ENCODE measurements at regions not wholly inside any gene's neighbourhood (a gene's known extent, or its start where the extent isn't known, plus 50 kb on each side); places are given as distances from the start of the nearest gene placed in this dataset.

- Histone ChIP-seq H3K27me3 (no peaks in the 10 kb centered on the region), H3K27ac (no peak overlapping the region), H3K4me1 (no peaks in the 10 kb centered on the region), H3K9me3 (no peaks in the 10 kb centered on the region), H3K4me3 (no peak overlapping the region), H3K36me3 (no peaks in the 10 kb centered on the region)
- intact Hi-C loops (cut with DNase I; ENCODE audit: low total_unique reads) = no loop called here
- DNase-seq = no peak
- TF ChIP-seq CTCF (IDR thresholded peaks at IDR 0.05) (no peak), EP300 (IDR thresholded peaks at IDR 0.05; ENCODE audit: low read depth) (no peak), POLR2AphosphoS5 (IDR thresholded peaks at IDR 0.05) (no peak)
- WGBS, 2 donors (ENCODE audit: low coverage in 1 of 2) = 32 to 37% methylated on average over 3 of the region's 3 CpGs
- in situ Hi-C loops (cut with MboI; ENCODE audit: low pct_ligation_motif_present in 1 of 4, low pct_unique_long_range_greater_than_20kb in 1 of 4, low sequenced_read_pairs in 3 of 4) = no loop called here
Measured at GRCh38 chr16:77488652-77489051, 53.8 kb upstream of the ADAMTS18 start.

GRCh38 chr16:77491091-77491490 is 56.3 kb upstream of the ADAMTS18 start:
- intact Hi-C loops (cut with DNase I; ENCODE audit: low total_unique reads) = no loop called here

DNA sequence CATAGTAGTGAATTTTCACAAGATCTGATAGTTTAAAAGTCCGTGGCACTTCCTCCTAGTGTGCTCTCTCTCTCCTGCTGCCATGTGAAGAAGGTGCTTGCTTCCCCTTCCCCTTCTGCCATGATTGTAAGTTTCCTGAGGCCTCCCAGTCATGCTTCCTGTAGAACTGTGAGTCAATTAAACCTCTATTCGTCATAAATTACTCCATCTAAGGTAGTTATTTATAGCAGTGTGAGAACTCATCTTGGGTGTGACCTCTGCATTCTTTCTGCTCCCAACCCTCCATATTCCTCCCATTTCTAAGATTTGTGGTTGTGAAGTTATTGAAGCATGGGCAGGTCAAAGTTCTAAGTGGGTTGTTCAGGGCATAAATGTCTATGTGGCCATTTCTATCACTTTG is 62.1 kb upstream of the ADAMTS18 start:
- in situ Hi-C loops (cut with MboI; ENCODE audit: low pct_ligation_motif_present in 1 of 4, low pct_unique_long_range_greater_than_20kb in 1 of 4, low sequenced_read_pairs in 3 of 4) = no loop called here

More at GRCh38 chr16:77491091-77491490, 56.3 kb upstream of the ADAMTS18 start:
- WGBS, 2 donors (ENCODE audit: low coverage in 1 of 2) = 85 to 90% methylated on average over 5 of the region's 5 CpGs
- TF ChIP-seq CTCF (IDR thresholded peaks at IDR 0.05) = no peak
- no peak for TF ChIP-seq POLR2AphosphoS5 (IDR thresholded peaks at IDR 0.05)
- TF ChIP-seq EP300 (IDR thresholded peaks at IDR 0.05; ENCODE audit: low read depth) = no peak
- TF ChIP-seq POLR2A (IDR thresholded peaks at IDR 0.05) = no peak
- DNase-seq = no peak
- Histone ChIP-seq H3K27me3 (no peaks in the 10 kb centered on the region), H3K27ac (no peak overlapping the region), H3K36me3 (no peaks in the 10 kb centered on the region), H3K4me3 (no peak overlapping the region), H3K9me3 (no peaks in the 10 kb centered on the region), H3K4me1 (no peaks in the 10 kb centered on the region)
- in situ Hi-C loops (cut with MboI; ENCODE audit: low pct_ligation_motif_present in 1 of 4, low pct_unique_long_range_greater_than_20kb in 1 of 4, low sequenced_read_pairs in 3 of 4) = no loop called here

More for the DNA sequence above, 62.1 kb upstream of the ADAMTS18 start:
- Histone ChIP-seq H3K36me3 (no peaks in the 10 kb centered on the region), H3K4me3 (no peak overlapping the region), H3K27ac (no peak overlapping the region), H3K27me3 (no peaks in the 10 kb centered on the region), H3K9me3 (no peaks in the 10 kb centered on the region), H3K4me1 (peaks cover 0 to 2% (median 0%) of the 10 kb centered on the region in 4 donors)
- no peak for DNase-seq
- TF ChIP-seq EP300 (IDR thresholded peaks at IDR 0.05; ENCODE audit: low read depth) = no peak
- TF ChIP-seq POLR2AphosphoS5 (IDR thresholded peaks at IDR 0.05) = no peak
- TF ChIP-seq POLR2A (IDR thresholded peaks at IDR 0.05) = no peak
- no peak for TF ChIP-seq CTCF (IDR thresholded peaks at IDR 0.05)
- 56 to 58% methylated on average over 1 to 2 of the region's 2 CpGs for WGBS, 2 donors (ENCODE audit: low coverage in 1 of 2)
- intact Hi-C loops (cut with DNase I; ENCODE audit: low total_unique reads) = no loop called here

Data from transverse colon (tissue), 4 donors.